22Rv1 (cell line): ENCODE measurements at regions not wholly inside any gene's neighbourhood (a gene's known extent, or its start where the extent isn't known, plus 50 kb on each side); places are given as distances from the start of the nearest gene placed in this dataset.

Experiments
- ZFX ChIP-seq: fragments of 450-650 bp; IDR thresholded peaks from 2 replicates; pipeline ENCODE4 v1.6.1; 2017; ENCODE audit warnings: antibody characterized with exemption, borderline replicate concordance
- TF ChIP-seq, protein P1 (sequence below): fragments of 450-650 bp; IDR thresholded peaks from 2 replicates; pipeline ENCODE4 v1.5.1; 2017; ENCODE audit warnings: mild to moderate bottlenecking

DNA sequence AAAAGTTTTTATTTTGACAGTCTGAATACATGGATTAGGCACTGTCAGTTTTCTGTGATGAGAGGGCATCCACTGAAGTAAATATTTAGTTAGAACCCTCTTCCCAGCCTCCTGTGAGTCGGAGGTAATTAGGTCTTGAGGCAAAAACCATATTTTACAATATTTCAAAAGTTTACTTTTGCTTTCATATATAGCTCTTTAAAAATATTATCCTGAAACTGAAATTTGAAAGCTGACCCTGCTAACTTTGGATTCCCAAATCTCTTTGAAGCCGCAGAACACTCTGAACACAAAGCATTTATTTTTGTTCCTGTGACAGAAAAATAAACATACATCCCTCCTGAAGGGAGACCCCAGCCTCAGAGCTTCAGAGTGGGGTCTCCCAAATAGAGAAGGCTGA is 317.4 kb downstream of the KIF20B start:
- TF ChIP-seq, protein P1, sequence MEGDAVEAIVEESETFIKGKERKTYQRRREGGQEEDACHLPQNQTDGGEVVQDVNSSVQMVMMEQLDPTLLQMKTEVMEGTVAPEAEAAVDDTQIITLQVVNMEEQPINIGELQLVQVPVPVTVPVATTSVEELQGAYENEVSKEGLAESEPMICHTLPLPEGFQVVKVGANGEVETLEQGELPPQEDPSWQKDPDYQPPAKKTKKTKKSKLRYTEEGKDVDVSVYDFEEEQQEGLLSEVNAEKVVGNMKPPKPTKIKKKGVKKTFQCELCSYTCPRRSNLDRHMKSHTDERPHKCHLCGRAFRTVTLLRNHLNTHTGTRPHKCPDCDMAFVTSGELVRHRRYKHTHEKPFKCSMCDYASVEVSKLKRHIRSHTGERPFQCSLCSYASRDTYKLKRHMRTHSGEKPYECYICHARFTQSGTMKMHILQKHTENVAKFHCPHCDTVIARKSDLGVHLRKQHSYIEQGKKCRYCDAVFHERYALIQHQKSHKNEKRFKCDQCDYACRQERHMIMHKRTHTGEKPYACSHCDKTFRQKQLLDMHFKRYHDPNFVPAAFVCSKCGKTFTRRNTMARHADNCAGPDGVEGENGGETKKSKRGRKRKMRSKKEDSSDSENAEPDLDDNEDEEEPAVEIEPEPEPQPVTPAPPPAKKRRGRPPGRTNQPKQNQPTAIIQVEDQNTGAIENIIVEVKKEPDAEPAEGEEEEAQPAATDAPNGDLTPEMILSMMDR, result no peak
- no peak for TF ChIP-seq ZFX
